PFSK-1 (cell line): ENCODE measurements at regions not wholly inside any gene's neighbourhood (a gene's known extent, or its start where the extent isn't known, plus 50 kb on each side); places are given as distances from the start of the nearest gene placed in this dataset.

Source experiments
- FOXP2 ChIP-seq: optimal IDR thresholded peaks from 2 replicates; pipeline ENCODE3; 2011; ENCODE audit warnings: borderline replicate concordance, control low read depth, inconsistent platforms; ENCODE audit not compliant: insufficient read depth; ENCODE audit errors: extremely low read length, extremely low read depth
- POLR2AphosphoS5 ChIP-seq: IDR thresholded peaks from 2 replicates; pipeline ENCODE4 v1.6.1; 2012; ENCODE audit warnings: low read depth, mild to moderate bottlenecking, control low read depth, low read length, moderate library complexity
- REST ChIP-seq, 2 experiments: IDR thresholded peaks; 2 replicates each; pipeline versions ENCODE4 v1.6.1 to v1.8.0; 2011 to 2012; ENCODE audit warnings: low read depth in 2 of 2, low read length in 2 of 2, control low read depth in 1 of 2, inconsistent platforms in 1 of 2, mild to moderate bottlenecking in 1 of 2, moderate library complexity in 1 of 2; ENCODE audit not compliant: insufficient read depth in 1 of 2
- SIN3A ChIP-seq: IDR thresholded peaks from 2 replicates; pipeline ENCODE4 v1.6.1; 2012; ENCODE audit warnings: mild to moderate bottlenecking, low read length, moderate library complexity, borderline replicate concordance; ENCODE audit not compliant: insufficient read depth
- TAF1 ChIP-seq: IDR thresholded peaks from 2 replicates; pipeline ENCODE4 v1.6.1; 2012; ENCODE audit warnings: low read length, control low read depth, borderline replicate concordance; ENCODE audit not compliant: insufficient read depth

- no peak for TF ChIP-seq REST (IDR thresholded peaks at IDR 0.05; ENCODE audit: insufficient read depth in 1 of 2, low read depth in 2 of 2, low read length in 2 of 2)
- TF ChIP-seq POLR2AphosphoS5: no peak
- TF ChIP-seq FOXP2: no peak
- no peak for TF ChIP-seq SIN3A
- TF ChIP-seq TAF1: no peak
Observed at GRCh38 chr22:22796724-22797123, 90.9 kb upstream of the IGLL5 start.

- TF ChIP-seq TAF1 (no peak), REST (IDR thresholded peaks at IDR 0.05; ENCODE audit: insufficient read depth in 1 of 2, low read depth in 2 of 2, low read length in 2 of 2) (no peak), FOXP2 (no peak), SIN3A (no peak), POLR2AphosphoS5 (no peak)
Observed at GRCh38 chr22:22798232-22798616, 89.4 kb upstream of the IGLL5 start.

- TF ChIP-seq POLR2AphosphoS5: no peak
- TF ChIP-seq TAF1: no peak
- no peak for TF ChIP-seq REST (IDR thresholded peaks at IDR 0.05; ENCODE audit: insufficient read depth in 1 of 2, low read depth in 2 of 2, low read length in 2 of 2)
- no peak for TF ChIP-seq FOXP2
Observed at GRCh38 chr22:22798716-22799115, 88.9 kb upstream of the IGLL5 start.

GRCh38 chr22:22799561-22799960, 88.1 kb upstream of the IGLL5 start:
- TF ChIP-seq REST (IDR thresholded peaks at IDR 0.05; ENCODE audit: insufficient read depth in 1 of 2, low read depth in 2 of 2, low read length in 2 of 2) (no peak), FOXP2 (no peak), TAF1 (no peak), SIN3A (no peak), POLR2AphosphoS5 (no peak)

GRCh38 chr22:22800716-22801115, 86.9 kb upstream of the IGLL5 start:
- TF ChIP-seq POLR2AphosphoS5 (no peak), FOXP2 (no peak), SIN3A (no peak), REST (IDR thresholded peaks at IDR 0.05; ENCODE audit: insufficient read depth in 1 of 2, low read depth in 2 of 2, low read length in 2 of 2) (no peak), TAF1 (no peak)
